ENCODE measurements at regions not wholly inside any gene's neighbourhood (a gene's known extent, or its start where the extent isn't known, plus 50 kb on each side); places are given as distances from the start of the nearest gene placed in this dataset.

DNA sequence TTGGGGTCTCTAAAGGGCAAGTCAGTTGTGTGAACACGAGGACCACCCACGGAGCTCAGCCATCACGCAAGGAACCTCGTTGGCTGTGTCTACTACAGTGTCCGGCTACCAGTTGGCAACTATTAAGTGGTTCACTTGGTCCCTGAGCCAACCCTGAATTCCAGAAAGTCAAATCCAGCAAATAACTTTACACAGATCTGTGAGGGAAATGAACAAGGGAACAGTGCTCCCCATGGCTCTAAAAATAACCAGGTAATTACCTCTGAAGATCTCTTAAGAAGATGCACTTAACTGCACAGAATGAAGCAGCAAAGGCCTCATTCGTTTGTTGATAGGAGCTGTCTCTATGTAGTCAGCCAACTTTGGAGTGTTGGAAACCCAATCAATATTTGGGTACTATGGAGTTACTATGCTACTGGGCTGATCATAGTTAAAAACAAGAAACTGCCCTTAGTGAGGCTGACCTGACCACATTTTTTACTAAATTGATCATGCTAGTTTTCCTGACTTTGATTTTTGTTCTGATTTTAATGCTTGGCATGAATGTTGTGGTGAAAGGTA lies 219.1 kb upstream of the LRIG1 start:
- no peak for TF ChIP-seq EP300 (IDR thresholded peaks at IDR 0.05)
- TF ChIP-seq, protein P1, sequence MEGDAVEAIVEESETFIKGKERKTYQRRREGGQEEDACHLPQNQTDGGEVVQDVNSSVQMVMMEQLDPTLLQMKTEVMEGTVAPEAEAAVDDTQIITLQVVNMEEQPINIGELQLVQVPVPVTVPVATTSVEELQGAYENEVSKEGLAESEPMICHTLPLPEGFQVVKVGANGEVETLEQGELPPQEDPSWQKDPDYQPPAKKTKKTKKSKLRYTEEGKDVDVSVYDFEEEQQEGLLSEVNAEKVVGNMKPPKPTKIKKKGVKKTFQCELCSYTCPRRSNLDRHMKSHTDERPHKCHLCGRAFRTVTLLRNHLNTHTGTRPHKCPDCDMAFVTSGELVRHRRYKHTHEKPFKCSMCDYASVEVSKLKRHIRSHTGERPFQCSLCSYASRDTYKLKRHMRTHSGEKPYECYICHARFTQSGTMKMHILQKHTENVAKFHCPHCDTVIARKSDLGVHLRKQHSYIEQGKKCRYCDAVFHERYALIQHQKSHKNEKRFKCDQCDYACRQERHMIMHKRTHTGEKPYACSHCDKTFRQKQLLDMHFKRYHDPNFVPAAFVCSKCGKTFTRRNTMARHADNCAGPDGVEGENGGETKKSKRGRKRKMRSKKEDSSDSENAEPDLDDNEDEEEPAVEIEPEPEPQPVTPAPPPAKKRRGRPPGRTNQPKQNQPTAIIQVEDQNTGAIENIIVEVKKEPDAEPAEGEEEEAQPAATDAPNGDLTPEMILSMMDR (IDR thresholded peaks at IDR 0.05): no peak

All from ovary (tissue), 3 donors.